ENCODE measurements at regions not wholly inside any gene's neighbourhood (a gene's known extent, or its start where the extent isn't known, plus 50 kb on each side); places are given as distances from the start of the nearest gene placed in this dataset.

GRCh38 chr2:216257089-216257488, 115.2 kb downstream of the MARCHF4 start:
- Histone ChIP-seq H2AK5ac (ENCODE audit: insufficient read length, low read length) (no peak overlapping the region), H3K4me2 (ENCODE audit: insufficient read depth, insufficient read length, low read length) (no peak overlapping the region), H4K91ac (ENCODE audit: insufficient read length, low read depth, low read length) (no peak overlapping the region), H2AFZ (ENCODE audit: low read length) (no peak overlapping the region), H3K27ac (ENCODE audit: insufficient read length, low read depth, low read length) (no peak overlapping the region), H3K14ac (ENCODE audit: insufficient read depth, low read length) (no peak overlapping the region), H3K9me3 (ENCODE audit: control insufficient read depth, low read depth, low read length) (no peaks in the 10 kb centered on the region), H3K79me2 (ENCODE audit: insufficient read depth, low read length) (no peaks in the 10 kb centered on the region), H3K4me1 (ENCODE audit: insufficient read depth, low read length) (no peaks in the 10 kb centered on the region), H3K23me2 (ENCODE audit: insufficient read length, low read depth, low read length, poor library complexity, severe bottlenecking) (no peaks in the 10 kb centered on the region), H3K4ac (ENCODE audit: low read depth, low read length) (no peak overlapping the region), H2BK15ac (ENCODE audit: low read depth, low read length) (no peak overlapping the region), H3K79me1 (ENCODE audit: insufficient read depth, low read depth, low read length, poor library complexity, severe bottlenecking) (no peaks in the 10 kb centered on the region), H3K27me3 (ENCODE audit: insufficient read depth, low read length) (no peaks in the 10 kb centered on the region), H2BK20ac (ENCODE audit: low read depth, low read length, poor library complexity, severe bottlenecking) (no peak overlapping the region), H3T11ph (ENCODE audit: low read length) (no peak overlapping the region), H4K8ac (replicated peaks; ENCODE audit: insufficient read length, low read depth, low read length) (no peak overlapping the region), H3K56ac (ENCODE audit: insufficient read length, low read depth, low read length) (no peak overlapping the region), H2BK120ac (ENCODE audit: low read depth, low read length, poor library complexity, severe bottlenecking) (no peak overlapping the region), H3K23ac (ENCODE audit: insufficient read length, low read depth, low read length) (no peak overlapping the region), H4K20me1 (ENCODE audit: control insufficient read depth, insufficient read depth, insufficient read length) (no peaks in the 10 kb centered on the region), H2BK5ac (ENCODE audit: insufficient read length, low read length) (no peak overlapping the region), H3K18ac (ENCODE audit: insufficient read length, low read depth, low read length) (no peak overlapping the region), H3K9ac (ENCODE audit: extremely low read depth, insufficient read length, low read length) (no peak overlapping the region), H4K5ac (ENCODE audit: insufficient read length, low read depth, low read length) (no peak overlapping the region), H2BK12ac (ENCODE audit: insufficient read length, low read depth, low read length) (no peak overlapping the region)
- Mint-ChIP-seq H3K27ac (no peak overlapping the region), H3K4me3 (no peak overlapping the region), H3K27me3 (ENCODE audit: low read depth) (peaks cover 2% of the 10 kb centered on the region; the same call in 1 of the 2 replicates), H3K9me3 (no peaks in the 10 kb centered on the region), H3K4me1 (0 out of 4 replicates have a peak, but pooled peaks cover 0 to 2% of the 10 kb centered on the region in 2 experiments), H3K36me3 (ENCODE audit: insufficient read depth in 1 of 3, low read depth in 3 of 3) (no peaks in the 10 kb centered on the region)
- no CpG with 5 or more reads among the region's 3 CpGs for WGBS (ENCODE audit: extremely low coverage, insufficient read length, low lambda C conversion rate)
- no peak for TF ChIP-seq CTCF (conservative IDR thresholded peaks at IDR 0.05)
- no peak for DNase-seq
